ENCODE measurements at regions not wholly inside any gene's neighbourhood (a gene's known extent, or its start where the extent isn't known, plus 50 kb on each side); places are given as distances from the start of the nearest gene placed in this dataset.

DNA sequence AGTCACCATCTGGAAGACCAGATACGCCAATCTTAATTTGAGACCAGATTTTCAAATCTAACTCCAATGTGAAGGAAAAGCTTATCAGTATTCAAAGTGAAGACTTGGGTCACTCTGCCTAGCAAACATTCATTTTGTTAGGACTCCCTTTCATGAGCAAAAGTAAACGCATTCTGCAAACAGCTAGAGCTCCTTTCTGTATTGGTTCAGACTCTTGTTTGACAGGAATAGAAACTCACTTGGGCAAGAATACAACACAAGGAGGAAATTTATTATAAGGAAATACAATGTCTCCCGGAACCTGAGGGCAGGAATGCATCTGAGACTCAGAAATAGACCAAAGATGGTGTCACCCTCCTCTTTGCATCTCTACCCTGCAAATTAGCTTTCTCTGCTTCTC is 558.6 kb downstream of the TAFA4 start:
- Histone ChIP-seq H3K4ac (ENCODE audit: low read depth, low read length) (peak overlapping the region; percentile 55), H3K4me2 (ENCODE audit: low read length) (no peak overlapping the region), H3K9ac (ENCODE audit: low read length) (no peak overlapping the region), H3K79me2 (ENCODE audit: control insufficient read depth, insufficient read depth, low read length) (no peaks in the 10 kb centered on the region), H3K79me1 (ENCODE audit: low read length) (no peaks in the 10 kb centered on the region), H3K56ac (ENCODE audit: low read length) (no peak overlapping the region), H3K4me1 (ENCODE audit: control insufficient read depth, low read depth, low read length) (peaks cover 3% of the 10 kb centered on the region), H3K36me3 (ENCODE audit: control insufficient read depth, insufficient read depth, low read length) (no peaks in the 10 kb centered on the region), H3K27ac (ENCODE audit: low read depth, low read length) (no peak overlapping the region), H2BK120ac (ENCODE audit: low read depth, low read length) (no peak overlapping the region), H3K18ac (ENCODE audit: low read length) (no peak overlapping the region), H3K27me3 (ENCODE audit: insufficient read depth, low read length, poor library complexity) (no peaks in the 10 kb centered on the region), H4K5ac (ENCODE audit: low read length) (no peak overlapping the region), H3K23ac (ENCODE audit: low read length) (no peak overlapping the region), H2BK15ac (replicated peaks; ENCODE audit: low read depth) (no peak overlapping the region), H4K8ac (ENCODE audit: low read depth, low read length) (no peak overlapping the region), H3K4me3 (ENCODE audit: low read length) (no peak overlapping the region), H2BK5ac (ENCODE audit: low read length) (no peak overlapping the region), H2AK5ac (ENCODE audit: low read length) (no peak overlapping the region)
- DNase-seq = no peak
- no CpG with 5 or more reads among the region's 3 CpGs for WGBS (ENCODE audit: extremely low coverage, insufficient coverage, low lambda C conversion rate)

DNA sequence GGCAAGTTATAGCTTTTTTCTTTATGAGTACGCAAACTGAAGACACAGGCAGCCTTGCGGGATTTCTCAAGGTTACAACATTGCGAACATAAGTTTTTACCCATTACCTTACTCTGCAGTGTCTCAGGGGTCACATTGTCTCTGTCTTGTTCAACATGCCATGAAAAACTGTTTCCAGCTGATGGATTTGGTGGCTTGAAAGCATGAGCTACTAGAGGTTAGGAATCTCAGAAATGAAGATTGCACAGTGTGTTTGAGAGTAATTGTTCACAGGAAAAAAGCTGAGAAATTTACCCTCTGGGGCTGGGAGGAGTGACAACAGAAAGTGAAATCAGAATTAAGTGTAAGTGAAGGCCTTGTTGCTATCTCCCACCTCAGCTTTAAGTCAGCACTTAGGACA is 568.6 kb downstream of the TAFA4 start:
- H2BK5ac ChIP-seq (ENCODE audit: low read length) = no peak overlapping the region
- no peak overlapping the region for H4K8ac ChIP-seq (ENCODE audit: low read depth, low read length)
- no peak overlapping the region for H4K5ac ChIP-seq (ENCODE audit: low read length)
- no peak overlapping the region for H3K4me3 ChIP-seq (ENCODE audit: low read length)
- no peaks in the 10 kb centered on the region for H3K79me2 ChIP-seq (ENCODE audit: control insufficient read depth, insufficient read depth, low read length)
- H3K4me2 ChIP-seq (ENCODE audit: low read length) = no peak overlapping the region
- H3K9ac ChIP-seq (ENCODE audit: low read length) = no peak overlapping the region
- no peak overlapping the region for H3K18ac ChIP-seq (ENCODE audit: low read length)
- H3K4ac ChIP-seq (ENCODE audit: low read depth, low read length) = no peak overlapping the region
- no peak overlapping the region for H3K23ac ChIP-seq (ENCODE audit: low read length)
- no peak overlapping the region for H3K27ac ChIP-seq (ENCODE audit: low read depth, low read length)
- H2BK120ac ChIP-seq (ENCODE audit: low read depth, low read length) = no peak overlapping the region
- no peak overlapping the region for H2AK5ac ChIP-seq (ENCODE audit: low read length)
- no peaks in the 10 kb centered on the region for H3K36me3 ChIP-seq (ENCODE audit: control insufficient read depth, insufficient read depth, low read length)
- H3K27me3 ChIP-seq (ENCODE audit: insufficient read depth, low read length, poor library complexity) = no peaks in the 10 kb centered on the region
- H3K79me1 ChIP-seq (ENCODE audit: low read length) = no peaks in the 10 kb centered on the region
- DNase-seq = no peak
- peaks cover 2% of the 10 kb centered on the region for H3K4me1 ChIP-seq (ENCODE audit: control insufficient read depth, low read depth, low read length)
- H3K56ac ChIP-seq (ENCODE audit: low read length) = no peak overlapping the region
- no CpG with 5 or more reads among the region's 3 CpGs for WGBS (ENCODE audit: extremely low coverage, insufficient coverage, low lambda C conversion rate)
- H2BK15ac ChIP-seq (replicated peaks; ENCODE audit: low read depth) = no peak overlapping the region

DNA sequence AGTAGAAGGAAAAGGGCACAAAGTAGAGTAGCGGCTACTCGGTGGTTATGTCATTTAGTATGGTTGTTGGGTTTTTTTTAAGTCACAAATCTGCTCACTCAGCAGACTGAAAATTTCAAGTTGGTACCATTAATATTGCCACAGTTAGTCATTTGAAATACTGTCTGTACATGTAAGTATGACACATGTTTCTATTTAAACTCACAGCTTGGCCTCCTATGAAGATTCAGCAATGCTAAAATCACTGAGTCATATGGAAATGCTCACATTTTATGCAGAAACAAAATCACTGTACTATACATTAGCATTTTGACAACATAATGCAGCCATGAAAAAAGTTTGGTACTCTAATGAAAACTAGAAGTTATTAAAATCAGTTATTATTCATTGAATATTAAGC is 571.9 kb downstream of the TAFA4 start:
- no peak overlapping the region for H3K4me3 ChIP-seq (ENCODE audit: low read length)
- no peaks in the 10 kb centered on the region for H3K79me1 ChIP-seq (ENCODE audit: low read length)
- no peak overlapping the region for H4K5ac ChIP-seq (ENCODE audit: low read length)
- no peak overlapping the region for H3K9ac ChIP-seq (ENCODE audit: low read length)
- H4K8ac ChIP-seq (ENCODE audit: low read depth, low read length) = no peak overlapping the region
- no peak overlapping the region for H3K4ac ChIP-seq (ENCODE audit: low read depth, low read length)
- no peak overlapping the region for H3K27ac ChIP-seq (ENCODE audit: low read depth, low read length)
- WGBS (ENCODE audit: extremely low coverage, insufficient coverage, low lambda C conversion rate) = no CpG with 5 or more reads among the region's 2 CpGs
- H3K56ac ChIP-seq (ENCODE audit: low read length) = no peak overlapping the region
- no peaks in the 10 kb centered on the region for H3K27me3 ChIP-seq (ENCODE audit: insufficient read depth, low read length, poor library complexity)
- no peak overlapping the region for H3K18ac ChIP-seq (ENCODE audit: low read length)
- H3K23ac ChIP-seq (ENCODE audit: low read length) = no peak overlapping the region
- no peaks in the 10 kb centered on the region for H3K36me3 ChIP-seq (ENCODE audit: control insufficient read depth, insufficient read depth, low read length)
- no peak overlapping the region for H3K4me2 ChIP-seq (ENCODE audit: low read length)
- H2BK15ac ChIP-seq (replicated peaks; ENCODE audit: low read depth) = no peak overlapping the region
- no peak overlapping the region for H2AK5ac ChIP-seq (ENCODE audit: low read length)
- H3K79me2 ChIP-seq (ENCODE audit: control insufficient read depth, insufficient read depth, low read length) = no peaks in the 10 kb centered on the region
- no peak for DNase-seq
- H2BK5ac ChIP-seq (ENCODE audit: low read length) = no peak overlapping the region
- no peak overlapping the region for H2BK120ac ChIP-seq (ENCODE audit: low read depth, low read length)
- no peaks in the 10 kb centered on the region for H3K4me1 ChIP-seq (ENCODE audit: control insufficient read depth, low read depth, low read length)

DNA sequence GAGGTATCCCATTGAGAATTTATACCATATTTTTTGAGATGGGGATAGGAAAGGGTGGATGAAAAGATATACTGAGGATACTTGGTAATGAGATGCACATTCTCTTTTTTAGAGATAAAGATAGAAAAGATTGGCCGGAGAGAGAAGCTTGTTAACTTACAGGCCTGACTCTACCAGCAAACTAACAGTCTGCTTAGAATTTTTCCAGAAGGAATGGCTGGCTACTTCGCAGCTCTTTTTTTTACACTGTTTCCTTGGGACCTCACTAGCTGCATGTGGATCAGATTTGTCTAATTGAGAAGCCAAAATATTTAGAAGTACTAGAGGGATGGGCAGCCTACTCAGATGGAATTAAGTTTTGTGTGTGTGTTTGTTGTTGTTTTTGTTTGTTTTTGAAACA is 586.6 kb downstream of the TAFA4 start:
- H3K4me1 ChIP-seq (ENCODE audit: control insufficient read depth, low read depth, low read length) = no peaks in the 10 kb centered on the region
- H2BK15ac ChIP-seq (replicated peaks; ENCODE audit: low read depth) = no peak overlapping the region
- no peak overlapping the region for H2BK5ac ChIP-seq (ENCODE audit: low read length)
- H4K5ac ChIP-seq (ENCODE audit: low read length) = no peak overlapping the region
- no peaks in the 10 kb centered on the region for H3K79me1 ChIP-seq (ENCODE audit: low read length)
- H3K56ac ChIP-seq (ENCODE audit: low read length) = no peak overlapping the region
- H2BK120ac ChIP-seq (ENCODE audit: low read depth, low read length) = no peak overlapping the region
- no peak overlapping the region for H3K4me2 ChIP-seq (ENCODE audit: low read length)
- H4K8ac ChIP-seq (ENCODE audit: low read depth, low read length) = no peak overlapping the region
- H3K4me3 ChIP-seq (ENCODE audit: low read length) = no peak overlapping the region
- no CpG with 5 or more reads among the region's 2 CpGs for WGBS (ENCODE audit: extremely low coverage, insufficient coverage, low lambda C conversion rate)
- H3K9ac ChIP-seq (ENCODE audit: low read length) = no peak overlapping the region
- no peaks in the 10 kb centered on the region for H3K36me3 ChIP-seq (ENCODE audit: control insufficient read depth, insufficient read depth, low read length)
- DNase-seq = no peak
- no peak overlapping the region for H3K23ac ChIP-seq (ENCODE audit: low read length)
- no peaks in the 10 kb centered on the region for H3K79me2 ChIP-seq (ENCODE audit: control insufficient read depth, insufficient read depth, low read length)
- no peak overlapping the region for H3K18ac ChIP-seq (ENCODE audit: low read length)
- H3K27me3 ChIP-seq (ENCODE audit: insufficient read depth, low read length, poor library complexity) = no peaks in the 10 kb centered on the region
- no peak overlapping the region for H2AK5ac ChIP-seq (ENCODE audit: low read length)
- H3K4ac ChIP-seq (ENCODE audit: low read depth, low read length) = no peak overlapping the region
- H3K27ac ChIP-seq (ENCODE audit: low read depth, low read length) = no peak overlapping the region

DNA sequence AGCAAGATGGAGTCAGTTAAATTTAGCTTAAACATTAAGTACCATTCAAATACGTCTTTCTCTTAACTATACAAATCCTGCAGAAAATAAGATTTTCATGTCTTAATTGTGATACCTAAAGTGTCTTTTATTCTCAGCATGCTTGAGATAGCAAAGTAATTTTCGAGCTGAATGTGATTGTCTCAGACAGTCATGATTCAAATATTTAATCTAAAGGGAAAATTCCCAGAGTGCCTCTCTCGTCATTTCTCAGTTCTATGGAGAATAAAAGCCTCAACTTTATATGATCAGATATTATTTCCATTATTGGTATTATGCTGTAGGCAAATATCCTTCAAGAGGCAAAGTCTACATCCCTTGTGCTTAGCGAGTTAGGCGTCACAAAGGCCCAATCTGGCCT is 589.9 kb downstream of the TAFA4 start:
- no peaks in the 10 kb centered on the region for H3K79me1 ChIP-seq (ENCODE audit: low read length)
- H3K4me3 ChIP-seq (ENCODE audit: low read length) = no peak overlapping the region
- H2BK120ac ChIP-seq (ENCODE audit: low read depth, low read length) = no peak overlapping the region
- H3K4ac ChIP-seq (ENCODE audit: low read depth, low read length) = no peak overlapping the region
- no peaks in the 10 kb centered on the region for H3K4me1 ChIP-seq (ENCODE audit: control insufficient read depth, low read depth, low read length)
- no peak overlapping the region for H2BK15ac ChIP-seq (replicated peaks; ENCODE audit: low read depth)
- no peaks in the 10 kb centered on the region for H3K36me3 ChIP-seq (ENCODE audit: control insufficient read depth, insufficient read depth, low read length)
- no peak overlapping the region for H3K4me2 ChIP-seq (ENCODE audit: low read length)
- H3K56ac ChIP-seq (ENCODE audit: low read length) = no peak overlapping the region
- no peak overlapping the region for H3K9ac ChIP-seq (ENCODE audit: low read length)
- WGBS (ENCODE audit: extremely low coverage, insufficient coverage, low lambda C conversion rate) = no CpG with 5 or more reads among the region's 5 CpGs
- no peak for DNase-seq
- no peak overlapping the region for H3K18ac ChIP-seq (ENCODE audit: low read length)
- no peak overlapping the region for H2BK5ac ChIP-seq (ENCODE audit: low read length)
- no peak overlapping the region for H4K5ac ChIP-seq (ENCODE audit: low read length)
- H2AK5ac ChIP-seq (ENCODE audit: low read length) = no peak overlapping the region
- H3K27me3 ChIP-seq (ENCODE audit: insufficient read depth, low read length, poor library complexity) = no peaks in the 10 kb centered on the region
- H4K8ac ChIP-seq (ENCODE audit: low read depth, low read length) = no peak overlapping the region
- H3K23ac ChIP-seq (ENCODE audit: low read length) = no peak overlapping the region
- no peak overlapping the region for H3K27ac ChIP-seq (ENCODE audit: low read depth, low read length)
- no peaks in the 10 kb centered on the region for H3K79me2 ChIP-seq (ENCODE audit: control insufficient read depth, insufficient read depth, low read length)

DNA sequence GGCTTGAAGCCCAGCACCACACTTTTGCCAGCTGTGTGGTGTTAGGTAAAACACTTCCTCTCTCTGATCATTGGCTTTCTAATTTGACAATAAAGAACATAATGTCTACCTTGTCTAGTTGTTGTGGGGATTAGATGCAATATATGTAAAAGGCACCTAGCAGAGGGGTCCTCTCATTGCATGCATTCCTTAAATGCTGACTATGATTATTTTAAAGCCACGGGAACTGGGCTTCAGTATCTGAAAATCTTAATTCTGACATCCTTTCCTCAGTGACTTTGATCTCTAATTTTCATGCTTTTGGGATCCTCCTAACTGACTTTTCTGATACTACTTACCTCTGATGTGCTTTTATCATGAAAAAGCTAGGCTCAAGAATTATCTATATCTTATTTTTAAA is 596.3 kb downstream of the TAFA4 start:
- no peak overlapping the region for H3K9ac ChIP-seq (ENCODE audit: low read length)
- no peaks in the 10 kb centered on the region for H3K27me3 ChIP-seq (ENCODE audit: insufficient read depth, low read length, poor library complexity)
- H2BK15ac ChIP-seq (replicated peaks; ENCODE audit: low read depth) = no peak overlapping the region
- no peaks in the 10 kb centered on the region for H3K79me1 ChIP-seq (ENCODE audit: low read length)
- H3K79me2 ChIP-seq (ENCODE audit: control insufficient read depth, insufficient read depth, low read length) = no peaks in the 10 kb centered on the region
- no peak overlapping the region for H3K23ac ChIP-seq (ENCODE audit: low read length)
- H3K4ac ChIP-seq (ENCODE audit: low read depth, low read length) = no peak overlapping the region
- H3K4me1 ChIP-seq (ENCODE audit: control insufficient read depth, low read depth, low read length) = no peaks in the 10 kb centered on the region
- no peak overlapping the region for H3K18ac ChIP-seq (ENCODE audit: low read length)
- no peak overlapping the region for H4K8ac ChIP-seq (ENCODE audit: low read depth, low read length)
- DNase-seq = no peak
- no peak overlapping the region for H3K56ac ChIP-seq (ENCODE audit: low read length)
- no peak overlapping the region for H3K4me3 ChIP-seq (ENCODE audit: low read length)
- H3K27ac ChIP-seq (ENCODE audit: low read depth, low read length) = no peak overlapping the region
- no CpG with 5 or more reads among the region's 1 CpG for WGBS (ENCODE audit: extremely low coverage, insufficient coverage, low lambda C conversion rate)
- H2BK120ac ChIP-seq (ENCODE audit: low read depth, low read length) = no peak overlapping the region
- H3K4me2 ChIP-seq (ENCODE audit: low read length) = no peak overlapping the region
- no peak overlapping the region for H2BK5ac ChIP-seq (ENCODE audit: low read length)
- no peak overlapping the region for H2AK5ac ChIP-seq (ENCODE audit: low read length)
- no peaks in the 10 kb centered on the region for H3K36me3 ChIP-seq (ENCODE audit: control insufficient read depth, insufficient read depth, low read length)
- no peak overlapping the region for H4K5ac ChIP-seq (ENCODE audit: low read length)
